H54 (cell line): ENCODE measurements at regions not wholly inside any gene's neighbourhood (a gene's known extent, or its start where the extent isn't known, plus 50 kb on each side); places are given as distances from the start of the nearest gene placed in this dataset.
"Not testable (repeated sequence)": the region's sequence is repeated elsewhere in the genome, so short reads cannot be mapped to it uniquely, and the experiment has no call there.

Source experiments
- DNase-seq: peaks from one replicate; pipeline ENCODE4 v3.0.0; 2011; ENCODE audit warnings: low spot score, mixed read lengths; ENCODE audit not compliant: insufficient read length
- FAIRE-seq: peaks from 3 replicates; lab custom pipeline; 2011; peaks lifted over from hg19 to GRCh38; lab: Jason Lieb, UNC
- POLR2A ChIP-seq: IDR thresholded peaks from 2 replicates; pipeline ENCODE4 v1.6.1; 2011; ENCODE audit warnings: low read depth, mild to moderate bottlenecking, low read length

DNA sequence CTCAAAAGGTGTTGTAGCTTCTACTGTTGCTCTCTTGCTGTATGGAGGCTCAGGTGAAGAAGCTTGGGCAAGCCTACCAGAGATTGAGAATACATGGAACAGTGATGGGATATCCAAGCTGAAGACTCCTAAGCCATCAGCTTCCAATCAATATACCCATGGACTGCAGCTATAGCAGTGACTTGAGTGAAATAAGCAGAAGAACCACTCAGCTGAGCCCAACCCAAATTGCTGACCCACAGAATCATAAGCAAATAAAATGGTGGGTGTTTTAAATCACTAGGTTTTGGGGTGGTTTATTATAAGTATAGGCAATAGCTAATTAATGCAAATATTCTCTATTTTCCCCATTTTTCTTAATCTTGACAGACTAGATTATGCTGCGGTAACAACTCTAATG is 147.7 kb upstream of the SALL1 start:
- FAIRE-seq (no peak), DNase-seq (no peak)
- no peak for TF ChIP-seq POLR2A

DNA sequence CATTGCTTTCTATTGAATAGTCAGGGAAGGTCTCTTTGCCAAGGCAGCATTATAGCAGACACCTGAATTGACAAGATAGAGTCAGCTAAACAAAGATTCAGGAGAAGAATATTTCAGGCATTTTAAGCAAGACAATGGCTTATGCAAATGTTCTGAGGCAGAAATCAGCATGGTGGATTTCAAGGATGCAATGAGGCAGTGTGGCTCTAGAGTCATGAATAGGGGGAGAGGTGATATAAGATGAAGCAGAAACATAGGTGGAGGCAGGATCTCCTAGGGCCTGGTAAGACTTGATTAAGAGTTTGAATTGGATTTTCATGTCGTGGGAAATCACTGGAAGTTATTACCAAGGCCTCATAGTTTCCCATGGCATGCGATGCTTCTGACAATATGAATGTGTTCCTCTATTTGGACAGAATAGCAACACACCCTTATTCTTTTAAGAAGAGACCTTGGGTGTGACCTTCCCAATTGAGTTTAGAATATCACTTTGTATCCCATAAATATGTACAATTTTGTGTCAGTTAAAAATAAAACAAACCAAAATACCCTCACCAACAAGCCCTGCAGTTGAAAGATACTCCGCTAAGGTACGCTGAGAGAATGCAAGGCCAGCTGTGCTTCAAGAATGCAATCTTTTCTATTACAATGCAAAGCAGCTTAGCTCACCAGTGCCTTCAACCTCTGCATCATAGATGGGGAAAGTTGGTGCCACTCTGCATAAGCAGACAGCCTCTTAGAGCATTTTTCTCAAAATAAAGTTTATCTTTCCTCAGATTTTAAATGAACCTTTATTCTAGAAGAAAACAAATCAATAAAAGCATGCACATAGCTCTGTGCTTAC is 139.6 kb upstream of the SALL1 start:
- no peak for FAIRE-seq
- TF ChIP-seq POLR2A, result no peak

DNA sequence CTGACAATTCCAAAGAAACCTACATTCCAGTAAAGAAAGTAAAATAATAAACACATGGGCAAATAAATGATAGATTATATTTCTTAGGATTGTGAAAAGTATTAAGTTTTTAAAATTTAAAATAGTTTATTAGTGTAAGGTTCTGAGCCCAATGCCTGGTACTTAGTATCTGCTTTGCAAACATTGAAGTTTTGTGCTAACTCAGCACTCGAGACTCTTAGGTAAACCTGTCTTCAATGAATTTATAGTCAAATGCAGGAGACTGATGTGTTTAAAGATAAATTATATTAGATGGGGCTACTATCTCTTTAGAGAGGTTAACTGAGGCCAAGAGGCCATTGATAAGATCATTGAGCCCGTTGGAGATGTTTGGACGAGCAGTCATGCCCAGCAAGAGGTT is 138.3 kb upstream of the SALL1 start:
- FAIRE-seq, result no peak
- no peak for DNase-seq
- TF ChIP-seq POLR2A, result no peak

More for the DNA sequence above, 139.6 kb upstream of the SALL1 start:
- no peak for DNase-seq

DNA sequence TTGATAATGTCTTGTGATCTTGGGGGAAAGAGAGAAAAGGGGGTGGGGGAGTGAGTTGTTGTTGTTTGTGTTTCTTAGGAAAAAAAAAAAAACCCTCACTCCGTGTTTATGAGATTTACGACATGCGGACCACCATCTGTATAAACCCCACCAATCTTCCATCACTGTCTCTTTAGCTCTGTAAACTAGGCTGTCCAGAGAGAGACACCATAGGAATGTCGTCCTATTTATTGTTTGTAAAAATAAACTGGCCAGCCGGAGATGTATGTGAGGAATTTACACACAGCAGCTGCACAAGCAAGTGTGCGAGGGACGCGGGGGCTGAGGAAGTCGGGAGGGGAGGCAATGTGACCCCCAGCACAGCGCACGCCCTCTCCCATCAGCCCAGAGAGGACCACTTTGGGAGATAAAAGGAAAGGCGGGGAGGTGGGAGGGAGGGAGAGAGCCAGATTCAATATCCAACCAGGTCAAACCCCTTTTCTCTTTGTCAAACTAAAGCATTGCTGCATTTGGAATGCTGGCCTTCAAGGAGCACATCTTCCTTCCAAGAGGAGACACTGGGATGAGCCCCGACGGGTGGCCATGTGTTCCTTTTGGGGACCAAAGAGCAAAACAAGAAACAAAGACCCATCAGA is 136.2 kb upstream of the SALL1 start:
- no peak for TF ChIP-seq POLR2A
- no peak for DNase-seq
- no peak for FAIRE-seq

DNA sequence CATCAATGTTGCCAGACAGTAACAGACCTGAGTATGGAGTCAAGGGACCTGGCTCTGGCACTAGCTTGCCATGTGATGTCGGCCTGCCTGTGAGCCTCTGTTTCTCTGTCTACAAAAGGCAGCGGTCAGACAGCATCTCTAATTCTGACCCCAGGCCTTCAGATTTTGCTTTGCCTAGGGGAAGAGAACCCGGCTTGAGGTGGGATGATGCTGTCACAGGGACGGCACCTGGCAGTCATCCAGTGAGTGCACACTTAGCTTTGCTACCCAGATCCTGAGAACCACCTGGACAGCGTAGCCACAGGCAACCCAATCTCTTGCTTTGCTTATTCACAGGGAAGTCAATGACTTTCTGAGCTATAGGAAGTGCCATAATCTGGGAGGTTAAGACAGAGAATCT is 135.2 kb upstream of the SALL1 start:
- no peak for DNase-seq
- no peak for TF ChIP-seq POLR2A
- FAIRE-seq, result no peak

DNA sequence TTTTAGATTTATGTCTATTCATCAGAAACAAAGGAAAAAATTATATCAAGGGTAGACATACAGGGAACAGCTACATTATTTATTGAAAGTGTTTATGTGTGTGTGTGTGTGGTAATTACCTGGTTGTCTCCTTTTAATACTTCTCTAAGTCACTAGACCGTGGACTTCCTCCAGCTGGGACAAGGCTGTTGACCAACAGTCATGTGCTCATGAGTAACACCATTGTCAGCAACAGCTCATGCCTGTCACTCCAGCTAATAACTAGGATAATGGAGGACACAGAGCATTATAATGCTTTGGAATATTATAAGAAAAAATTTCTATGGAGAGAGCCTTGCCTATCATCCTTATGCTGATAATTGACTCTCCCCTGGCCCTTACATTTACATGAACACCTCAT is 125.3 kb upstream of the SALL1 start:
- TF ChIP-seq POLR2A, result no peak
- DNase-seq, result no peak
- FAIRE-seq, result no peak

DNA sequence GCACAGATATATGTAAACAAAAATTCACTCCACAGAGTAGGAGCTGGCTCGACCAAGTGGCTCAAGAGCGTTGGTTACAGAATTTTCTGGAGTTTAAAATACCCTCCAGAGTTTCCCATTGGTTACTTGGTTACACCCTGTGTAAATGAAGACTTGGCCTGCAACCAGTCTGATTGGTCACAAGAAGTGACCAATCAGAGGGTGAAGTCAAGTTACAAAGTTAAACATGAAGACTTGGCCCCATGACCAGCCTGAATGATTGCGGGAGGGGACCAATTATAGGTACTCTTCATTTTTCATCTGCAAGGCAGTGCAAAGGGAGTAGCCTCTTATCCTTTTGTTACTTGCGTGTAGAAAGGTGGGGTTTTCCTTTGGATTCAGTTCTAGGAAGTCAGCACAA is 121.3 kb upstream of the SALL1 start:
- FAIRE-seq (no peak), DNase-seq (no peak)
- TF ChIP-seq POLR2A, result no peak

DNA sequence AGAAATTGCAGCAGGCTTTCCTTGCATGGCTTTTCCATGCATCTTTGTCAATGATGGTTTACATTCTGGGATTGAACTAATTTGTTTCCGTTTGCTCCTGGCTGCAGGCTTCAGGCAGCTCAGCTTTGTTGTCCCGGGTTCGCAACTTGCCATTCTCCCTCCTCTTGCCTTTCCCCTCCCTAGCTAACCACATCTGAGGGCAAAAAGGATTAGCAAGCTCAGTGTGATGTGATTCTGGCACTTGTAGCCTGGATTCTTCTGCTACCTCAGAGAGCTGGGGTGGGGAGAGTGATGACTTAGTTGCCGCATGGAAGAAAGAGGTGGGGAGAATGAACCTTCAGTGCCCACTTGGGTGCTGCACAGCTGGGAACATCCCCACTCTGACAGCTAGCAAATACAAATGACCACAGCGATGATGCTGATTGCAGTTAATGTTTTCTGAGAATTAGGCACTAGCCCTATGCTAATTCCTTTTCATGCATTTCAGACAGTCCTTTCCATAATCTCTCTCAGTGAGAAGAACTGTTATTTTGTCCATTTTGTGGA is 120.2 kb upstream of the SALL1 start:
- no peak for TF ChIP-seq POLR2A
- DNase-seq, result no peak
- FAIRE-seq, result no peak

DNA sequence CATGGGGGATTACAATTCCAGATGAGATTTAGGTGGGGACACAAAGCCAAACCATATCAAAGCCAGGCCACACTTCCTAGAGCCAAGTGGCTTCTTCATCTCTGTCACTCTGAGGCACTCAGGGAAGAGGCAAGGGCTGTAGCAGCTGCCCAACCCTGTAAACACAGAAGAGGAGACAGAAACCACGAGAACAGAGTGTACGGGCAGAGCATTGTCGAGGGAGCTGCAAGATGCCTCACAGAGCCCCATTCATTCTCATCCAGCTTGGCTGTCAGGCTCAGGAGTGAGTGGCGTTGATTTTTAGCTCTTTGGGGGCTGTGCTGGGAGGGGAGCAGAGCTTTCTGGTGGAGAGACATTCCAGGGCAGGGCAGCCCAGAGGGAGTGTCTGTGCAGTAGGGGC is 117.2 kb upstream of the SALL1 start:
- FAIRE-seq (no peak), DNase-seq (no peak)
- TF ChIP-seq POLR2A, result no peak

DNA sequence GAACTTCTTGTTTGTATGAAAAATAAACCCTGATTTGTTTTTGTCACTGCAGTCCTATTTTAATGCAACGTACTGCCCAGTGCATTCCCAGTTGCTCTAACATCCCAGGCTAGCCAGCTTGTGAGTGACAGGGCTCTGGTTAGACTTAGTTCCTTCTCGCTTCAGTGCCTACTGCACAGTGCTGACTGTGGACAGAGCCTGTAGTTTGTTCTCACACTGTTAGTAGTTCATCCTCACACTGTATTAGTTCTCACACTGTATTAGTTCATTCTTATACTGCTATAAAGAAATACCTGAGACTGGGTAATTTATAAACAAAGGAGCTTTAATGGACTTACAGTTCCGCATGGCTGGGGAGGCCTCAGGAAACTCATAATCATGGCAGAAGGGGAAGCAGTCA is 116.6 kb upstream of the SALL1 start:
- DNase-seq (no peak), FAIRE-seq (no peak)
- TF ChIP-seq POLR2A, result no peak

DNA sequence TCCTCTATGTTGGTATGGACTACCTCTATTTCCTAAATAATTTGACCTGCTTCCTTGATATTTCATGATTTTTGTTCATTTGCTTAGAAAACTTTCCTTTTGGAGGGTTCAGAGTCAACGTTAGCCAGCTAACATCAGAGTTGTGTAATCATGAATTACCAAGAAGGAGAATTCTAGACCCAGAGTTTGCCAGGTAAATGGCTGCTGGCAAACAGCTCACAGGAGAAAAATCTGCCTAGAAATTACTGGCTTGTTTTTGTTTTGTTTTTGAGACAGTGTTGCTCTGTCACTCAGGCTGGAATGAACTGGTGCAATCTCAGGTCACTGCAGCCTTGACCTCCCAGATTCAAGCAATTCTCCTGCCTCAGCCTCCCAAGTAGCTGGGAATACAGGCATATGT is 111.4 kb upstream of the SALL1 start:
- DNase-seq (no peak), FAIRE-seq (no peak)
- no peak for TF ChIP-seq POLR2A

DNA sequence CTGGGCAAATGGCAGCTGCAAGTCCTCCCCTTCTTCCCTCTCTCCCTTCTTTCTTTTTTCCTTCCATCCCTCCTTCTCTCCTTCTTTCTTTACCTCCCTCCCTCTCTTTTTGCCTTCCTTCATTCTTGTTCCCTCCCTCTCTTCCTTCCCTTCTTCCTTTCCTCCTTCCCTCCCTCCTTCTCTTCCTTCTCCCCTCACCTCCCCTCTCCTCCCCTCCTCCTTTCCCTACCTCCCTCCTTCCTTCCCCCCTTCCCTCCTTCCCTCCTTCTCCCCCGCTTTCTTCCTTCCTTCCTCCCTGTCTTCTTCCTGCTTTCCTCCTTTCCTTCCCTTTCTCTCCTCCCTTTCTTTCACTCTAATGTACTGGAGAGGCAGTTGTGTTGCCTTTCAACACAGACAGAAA is 110.8 kb upstream of the SALL1 start:
- no peak for TF ChIP-seq POLR2A
- FAIRE-seq (no peak), DNase-seq (no peak)

DNA sequence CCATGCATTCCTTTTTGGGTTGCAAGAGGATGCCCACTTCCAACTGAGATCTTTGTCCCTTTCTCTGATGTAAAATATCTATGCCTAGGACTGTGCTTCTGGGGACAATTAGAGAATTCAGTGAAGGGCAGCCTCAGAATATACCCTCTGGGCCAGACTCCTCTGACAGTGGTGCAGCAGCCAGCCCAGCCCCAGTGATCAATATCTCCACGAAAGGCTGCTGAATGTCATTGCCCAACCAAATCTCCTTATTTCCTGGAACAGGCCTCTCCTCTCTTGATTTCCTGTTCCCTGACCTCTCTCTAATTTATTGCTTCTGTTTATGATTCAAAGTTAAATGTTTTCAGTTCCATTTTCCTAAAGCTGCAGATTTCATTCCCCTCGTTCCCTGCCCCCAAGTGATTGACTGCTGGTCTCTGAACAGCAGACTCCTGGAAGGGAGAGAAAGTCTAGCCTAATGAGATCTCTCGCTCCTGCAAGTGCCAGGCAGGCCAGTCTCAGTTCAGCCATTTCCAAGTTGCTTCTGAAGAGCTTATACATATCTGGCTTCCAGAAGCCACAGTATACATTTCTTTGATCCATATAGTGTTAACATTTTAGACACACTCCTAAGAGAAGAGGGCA is 104.4 kb upstream of the SALL1 start:
- FAIRE-seq (no peak), DNase-seq (no peak)
- no peak for TF ChIP-seq POLR2A

DNA sequence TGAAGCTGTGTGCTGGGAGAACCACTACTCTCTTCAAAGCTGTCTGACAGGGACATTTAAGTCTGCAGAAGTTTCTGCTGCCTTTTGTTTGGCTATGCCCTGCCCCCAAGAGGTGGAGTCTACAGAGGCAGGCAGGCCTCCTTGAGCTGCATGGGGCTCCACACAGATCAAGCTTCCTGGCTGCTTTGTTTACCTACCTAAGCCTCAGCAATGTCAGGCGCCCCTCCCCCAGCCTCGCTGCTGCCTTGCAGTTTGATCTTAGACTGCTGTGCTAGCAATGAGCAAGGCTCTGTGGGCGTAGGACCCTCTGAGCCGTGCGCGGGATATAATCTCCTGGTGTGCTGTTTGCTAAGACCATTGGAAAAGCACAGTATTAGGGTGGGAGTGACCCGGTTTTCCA is 103.3 kb upstream of the SALL1 start:
- FAIRE-seq, result not testable (repeated sequence)

DNA sequence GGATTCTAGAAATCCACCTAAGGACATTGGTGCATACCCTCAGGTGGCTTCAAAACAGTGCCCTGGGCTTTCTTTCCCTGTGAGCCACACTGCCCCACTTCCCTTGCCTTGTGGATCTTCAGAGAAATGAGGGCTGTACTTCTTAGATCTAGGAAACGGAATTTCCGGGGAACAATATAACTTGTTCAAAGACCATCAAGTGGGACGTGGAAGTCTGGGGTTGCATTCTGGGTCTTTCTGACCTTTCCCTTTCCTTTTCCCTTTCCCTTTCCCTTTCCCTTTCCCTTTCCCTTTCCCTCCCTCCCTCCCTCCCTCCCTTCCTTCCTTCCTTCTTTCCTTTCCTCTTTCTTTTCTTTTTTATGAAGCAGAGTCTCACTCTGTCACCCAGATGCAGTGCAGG is 97.1 kb upstream of the SALL1 start:
- DNase-seq, result no peak
- no peak for TF ChIP-seq POLR2A
- no peak for FAIRE-seq

More for the DNA sequence above, 103.3 kb upstream of the SALL1 start:
- not testable (repeated sequence) for DNase-seq
